Fibroblast of skin of right biceps (primary cell): ENCODE measurements at regions not wholly inside any gene's neighbourhood (a gene's known extent, or its start where the extent isn't known, plus 50 kb on each side); places are given as distances from the start of the nearest gene placed in this dataset.
"Not testable (repeated sequence)": the region's sequence is repeated elsewhere in the genome, so short reads cannot be mapped to it uniquely, and the experiment has no call there.

Source experiments
- DNase-seq: peaks from one replicate; pipeline ENCODE4 v3.0.0-alpha.2; 2013

- DNase-seq: no peak
These were observed 111.2 kb upstream of the SETBP1 start for GRCh38 chr18:44569391-44570055.

- peak; percentile 83 for DNase-seq
These were observed 101.5 kb upstream of the SETBP1 start for GRCh38 chr18:44579028-44579702.

GRCh38 chr18:44579745-44580144, 100.9 kb upstream of the SETBP1 start:
- no peak for DNase-seq

- no peak for DNase-seq
These were observed 100.5 kb upstream of the SETBP1 start for GRCh38 chr18:44580159-44580558.

DNA sequence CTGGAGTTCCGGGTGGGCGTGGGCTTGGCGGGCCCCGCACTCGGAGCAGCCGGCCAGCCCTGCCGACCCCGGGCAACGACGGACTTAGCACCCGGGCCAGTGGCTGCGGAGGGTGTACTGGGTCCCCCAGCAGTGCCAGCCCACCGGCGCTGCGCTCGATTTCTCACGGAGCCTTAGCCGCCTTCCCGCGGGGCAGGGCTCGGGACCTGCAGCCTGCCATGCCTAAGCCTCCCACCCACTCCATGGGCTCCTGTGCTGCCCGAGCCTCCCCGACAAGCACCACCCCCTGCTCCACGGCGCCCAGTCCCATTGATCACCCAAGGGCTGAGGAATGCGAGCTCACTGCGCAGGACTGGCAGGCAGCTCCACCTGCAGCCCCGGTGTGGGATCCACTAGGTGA, 99.9 kb upstream of the SETBP1 start:
- DNase-seq: not testable (repeated sequence)

DNA sequence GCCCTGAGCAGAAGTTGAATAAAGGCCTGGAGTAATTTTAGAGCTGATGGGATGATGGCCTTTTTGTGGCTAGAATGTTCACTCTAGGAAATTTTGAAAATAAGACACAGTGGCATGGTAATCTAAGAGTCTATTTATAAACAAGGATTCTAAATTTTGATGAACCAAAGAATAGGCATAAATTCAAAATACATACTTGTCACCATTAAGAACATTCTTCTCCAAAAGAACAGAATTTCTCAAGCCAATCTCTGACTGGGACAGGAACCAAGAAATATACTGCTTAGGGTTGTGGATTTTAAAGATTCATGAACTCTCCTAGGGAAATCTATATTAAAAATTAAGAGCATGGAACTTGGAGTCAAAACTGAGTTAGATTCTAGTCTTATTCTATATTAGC, 98.2 kb upstream of the SETBP1 start:
- DNase-seq: no peak

- DNase-seq: no peak
These were observed 95.8 kb upstream of the SETBP1 start for GRCh38 chr18:44584900-44585299.

- DNase-seq: no peak
These were observed 93.7 kb upstream of the SETBP1 start for GRCh38 chr18:44586782-44587524.

GRCh38 chr18:44588508-44588907, 92.2 kb upstream of the SETBP1 start:
- peak; percentile 51 for DNase-seq

- peak; percentile 91 for DNase-seq
These were observed 90.9 kb upstream of the SETBP1 start for GRCh38 chr18:44589693-44590355.

- no peak for DNase-seq
These were observed 89.6 kb upstream of the SETBP1 start for GRCh38 chr18:44590956-44591670.

DNA sequence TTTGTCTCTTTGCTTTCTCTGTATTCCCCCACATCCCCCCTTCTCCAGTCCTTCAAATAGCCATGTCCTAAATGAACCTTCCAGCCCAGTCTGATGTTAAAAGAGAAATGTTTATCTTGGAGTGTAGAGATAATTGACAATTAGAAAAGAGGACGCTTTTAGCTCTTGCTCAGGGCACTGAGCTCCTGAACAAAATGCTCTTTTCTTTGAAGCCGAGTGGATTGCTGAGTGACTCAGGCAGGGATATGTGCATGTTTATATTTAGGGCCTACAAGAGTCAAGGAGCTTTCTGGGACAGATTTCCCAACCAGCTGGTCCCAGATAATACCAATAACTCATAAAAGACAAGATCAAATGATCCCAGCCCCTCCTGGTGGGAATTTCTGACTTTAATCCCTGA, 88.0 kb upstream of the SETBP1 start:
- DNase-seq: peak; percentile 66

DNA sequence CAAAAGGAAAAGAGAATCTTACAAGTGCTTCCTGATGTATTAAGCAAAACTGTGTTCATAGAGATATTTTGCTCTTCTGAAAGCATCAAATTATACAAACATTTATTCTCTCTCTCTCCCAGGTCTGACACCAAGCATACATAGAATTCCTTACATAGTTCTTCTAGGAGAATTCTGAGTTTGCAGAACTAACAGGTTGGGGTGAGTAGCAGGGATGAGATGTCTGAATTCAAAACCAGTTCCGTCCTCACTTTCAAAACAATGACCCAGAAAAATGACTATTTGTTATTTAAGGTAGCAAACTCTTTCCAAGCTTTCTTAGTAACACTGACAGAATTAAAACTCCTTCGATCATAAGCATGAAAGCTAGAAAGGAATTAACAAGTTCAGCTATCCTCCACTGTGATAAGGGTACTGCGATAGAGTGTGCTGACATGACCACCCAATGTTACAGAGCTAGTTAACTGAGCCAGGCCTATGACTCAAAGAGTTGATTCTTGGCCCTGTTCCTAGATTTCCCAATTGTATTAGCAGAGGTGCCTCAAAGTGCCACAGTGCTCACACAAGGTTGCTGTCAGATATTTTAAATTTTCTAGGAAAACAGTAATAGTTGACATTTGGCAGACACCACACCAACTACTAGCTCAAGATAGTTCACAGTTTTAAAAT, 85.8 kb upstream of the SETBP1 start:
- DNase-seq: peak; percentile 90

- no peak for DNase-seq
These were observed 82.9 kb upstream of the SETBP1 start for GRCh38 chr18:44597797-44598196.

DNA sequence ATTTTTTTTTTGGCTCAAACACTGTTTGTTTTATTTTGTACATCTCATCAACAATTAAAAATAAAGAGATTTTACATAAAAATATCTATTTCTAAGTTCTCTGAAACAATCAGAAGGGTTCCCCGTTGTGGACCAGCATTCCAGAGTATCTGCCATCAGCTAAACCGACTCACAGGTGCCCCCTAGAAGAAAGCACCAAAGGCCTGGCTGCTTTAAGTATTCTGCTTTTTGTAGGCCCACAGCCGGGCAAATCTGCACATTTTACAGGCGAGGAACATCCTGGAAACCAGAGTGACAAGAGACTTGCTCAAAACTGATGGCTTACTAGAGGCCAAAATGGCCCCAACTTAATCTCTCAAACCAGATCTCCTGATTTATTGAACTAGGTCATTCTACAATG, 82.2 kb upstream of the SETBP1 start:
- no peak for DNase-seq

GRCh38 chr18:44599412-44599811, 81.3 kb upstream of the SETBP1 start:
- peak; percentile 50 for DNase-seq

DNA sequence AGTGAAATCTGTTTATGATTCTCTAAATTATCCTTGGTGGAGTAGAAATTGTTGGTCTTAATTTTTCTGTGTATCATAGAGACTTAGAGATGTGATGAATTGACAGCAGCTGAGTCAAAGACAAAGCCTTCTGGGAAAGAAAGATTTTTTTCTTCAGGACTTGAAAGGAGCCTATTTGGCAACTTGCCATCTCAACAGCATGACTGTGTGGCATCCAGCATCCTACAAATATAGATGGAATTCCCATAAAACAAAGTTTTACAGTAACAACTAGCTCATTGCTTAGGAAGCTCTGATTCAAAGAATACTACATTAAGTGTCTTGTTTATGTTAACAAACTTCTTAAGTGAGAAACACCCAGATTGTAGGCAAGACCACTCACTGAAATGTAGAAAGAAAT, 79.2 kb upstream of the SETBP1 start:
- peak; percentile 89 for DNase-seq

- DNase-seq: peak; percentile 67
These were observed 78.3 kb upstream of the SETBP1 start for GRCh38 chr18:44602380-44602779.

DNA sequence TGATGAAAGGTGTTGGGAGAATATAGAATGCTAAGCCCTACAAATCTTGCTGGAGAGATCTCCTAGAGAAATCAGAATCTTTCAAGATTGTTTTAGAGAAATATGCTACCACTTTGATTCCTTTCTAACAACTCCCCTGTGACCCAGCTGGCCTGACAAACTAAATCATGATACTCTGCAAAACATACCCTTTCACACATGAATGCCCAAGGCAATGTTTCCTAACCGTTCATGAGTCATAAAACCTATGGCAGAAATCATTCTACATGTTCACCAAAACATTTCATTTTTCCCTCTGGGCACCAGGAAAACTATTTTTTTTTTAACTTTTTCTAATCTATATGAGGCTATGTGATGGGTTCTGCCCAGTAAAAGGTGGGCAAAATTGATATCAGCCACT, 77.8 kb upstream of the SETBP1 start:
- no peak for DNase-seq

- no peak for DNase-seq
These were observed 71.3 kb upstream of the SETBP1 start for GRCh38 chr18:44609181-44609941.

DNA sequence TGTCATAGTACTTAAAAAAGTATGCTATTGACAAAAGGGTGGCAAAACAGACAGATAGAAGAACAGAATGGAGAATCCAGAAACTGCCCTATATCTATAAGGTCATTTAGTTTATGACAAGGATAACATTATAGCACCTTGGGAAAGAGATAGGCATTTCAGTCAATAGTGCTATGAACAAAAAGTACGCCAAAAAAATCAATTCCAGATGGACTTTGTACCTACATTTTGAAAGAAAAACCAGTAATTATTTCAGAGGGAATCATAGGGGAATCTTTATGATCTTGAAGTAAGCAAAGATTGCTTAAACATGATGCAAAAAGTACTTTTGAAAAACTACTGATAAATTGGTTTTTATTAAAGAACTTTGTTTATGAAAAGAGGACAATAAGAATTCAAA, 59.9 kb upstream of the SETBP1 start:
- DNase-seq: no peak

DNA sequence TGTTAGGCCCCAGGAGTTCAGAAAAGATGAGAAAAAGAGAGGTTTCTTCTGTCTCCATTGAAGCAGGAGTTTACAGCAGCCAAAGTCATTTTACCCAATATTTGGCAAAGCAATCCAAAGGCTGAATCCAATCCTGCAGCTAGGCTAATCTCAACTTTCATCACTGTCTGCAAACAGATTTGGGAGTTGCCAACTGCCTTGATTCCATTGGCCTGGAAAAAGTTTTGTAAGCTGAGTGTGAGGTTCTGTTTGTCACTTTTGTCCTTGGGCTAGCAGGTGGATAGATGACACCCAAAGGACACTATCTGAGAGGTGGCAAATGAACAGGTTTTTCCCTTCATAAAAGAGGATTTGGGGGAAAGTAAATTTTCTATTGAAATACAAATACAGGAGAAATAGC, 56.6 kb upstream of the SETBP1 start:
- no peak for DNase-seq
